Liver (tissue), 3 donors: ENCODE measurements at regions not wholly inside any gene's neighbourhood (a gene's known extent, or its start where the extent isn't known, plus 50 kb on each side); places are given as distances from the start of the nearest gene placed in this dataset.

Experiments
- ATF3 ChIP-seq: IDR thresholded peaks from 2 replicates; pipeline ENCODE4 v1.6.1; 2016; ENCODE audit warnings: antibody characterized with exemption
- CTCF ChIP-seq: fragments of 150-350 bp; IDR thresholded peaks from 2 replicates; pipeline ENCODE4 v1.5.1; 2017; ENCODE audit warnings: improper control_type of control experiment, low read depth, low read length; ENCODE audit not compliant: missing input control
- EGR1 ChIP-seq, 2 donors: IDR thresholded peaks; 2 replicates each; pipeline ENCODE4 v1.6.1; 2016 to 2018; ENCODE audit warnings: antibody characterized with exemption in 2 of 2, low read depth in 2 of 2
- FOXA2 ChIP-seq: IDR thresholded peaks from 2 replicates; pipeline ENCODE4 v1.6.1; 2016; ENCODE audit warnings: antibody characterized with exemption
- GABPA ChIP-seq, 2 donors: IDR thresholded peaks in 1 of 2; conservative IDR thresholded peaks in 1 of 2; 2 replicates each; pipeline ENCODE4 v1.6.1; 2016; ENCODE audit warnings: antibody characterized with exemption in 2 of 2, mild to moderate bottlenecking in 1 of 2, moderate library complexity in 1 of 2
- JUND ChIP-seq, 2 donors: IDR thresholded peaks; 2 replicates each; pipeline ENCODE4 v1.6.1; 2016; ENCODE audit warnings: antibody characterized with exemption in 2 of 2
- MAX ChIP-seq: IDR thresholded peaks from 2 replicates; pipeline ENCODE4 v1.6.1; 2016; ENCODE audit warnings: antibody characterized with exemption
- NR2F2 ChIP-seq: IDR thresholded peaks from 2 replicates; pipeline ENCODE4 v1.6.1; 2016; ENCODE audit warnings: antibody characterized with exemption
- RAD21 ChIP-seq, 2 donors: IDR thresholded peaks; 2 replicates each; pipeline ENCODE4 v1.6.1; 2016; ENCODE audit warnings: antibody characterized with exemption in 2 of 2, mild to moderate bottlenecking in 2 of 2
- REST ChIP-seq: IDR thresholded peaks from 2 replicates; pipeline ENCODE4 v1.6.1; 2016; ENCODE audit warnings: antibody characterized with exemption, mild to moderate bottlenecking
- RXRA ChIP-seq, 2 donors: IDR thresholded peaks; 2 replicates each; pipeline ENCODE4 v1.6.1; 2017 to 2018; ENCODE audit warnings: antibody characterized with exemption in 2 of 2, mild to moderate bottlenecking in 1 of 2
- TAF1 ChIP-seq: conservative IDR thresholded peaks from 2 replicates; pipeline ENCODE4 v1.6.1; 2016; ENCODE audit warnings: antibody characterized with exemption, mild to moderate bottlenecking
- YY1 ChIP-seq: IDR thresholded peaks from 2 replicates; pipeline ENCODE4 v1.6.1; 2016; ENCODE audit warnings: antibody characterized with exemption, mild to moderate bottlenecking
- ZBTB33 ChIP-seq: IDR thresholded peaks from 2 replicates; pipeline ENCODE4 v1.6.1; 2016; ENCODE audit warnings: antibody characterized with exemption
- donor health status: healthy.
- donor health status: healthy.

GRCh38 chr10:83182076-83182475, 957.2 kb upstream of the GHITM start:
- TF ChIP-seq CTCF (no peak), REST (no peak), JUND (IDR thresholded peaks at IDR 0.05) (no peak), MAX (no peak), GABPA (IDR thresholded peaks at IDR 0.05 in 1 of 2, conservative IDR thresholded peaks at IDR 0.05 in 1 of 2) (no peak), ZBTB33 (no peak), TAF1 (no peak), YY1 (no peak), ATF3 (no peak), EGR1 (IDR thresholded peaks at IDR 0.05; ENCODE audit: low read depth in 2 of 2) (no peak), RAD21 (IDR thresholded peaks at IDR 0.05) (no peak), FOXA2 (no peak), NR2F2 (no peak), RXRA (IDR thresholded peaks at IDR 0.05) (no peak)
